ENCODE measurements at regions not wholly inside any gene's neighbourhood (a gene's known extent, or its start where the extent isn't known, plus 50 kb on each side); places are given as distances from the start of the nearest gene placed in this dataset.
A peak's percentile ranks its signal among the peaks of the same experiment; 100 is the strongest.

GRCh38 chr6:15001326-15001910 is 244.5 kb upstream of the JARID2 start:
- H2BK15ac ChIP-seq (ENCODE audit: low read depth, poor library complexity, severe bottlenecking), result no peak overlapping the region
- no peak overlapping the region for H2BK12ac ChIP-seq (ENCODE audit: low read length in 2 of 2)
- no peak overlapping the region for H3K18ac ChIP-seq (ENCODE audit: low read depth in 1 of 2, low read length in 2 of 2)
- H4K8ac ChIP-seq (ENCODE audit: low read length), result no peak overlapping the region
- H3K27ac ChIP-seq (ENCODE audit: low read length, poor library complexity, severe bottlenecking), result no peak overlapping the region
- H3K23ac ChIP-seq (ENCODE audit: low read length in 2 of 2), result no peak overlapping the region
- H3K14ac ChIP-seq (ENCODE audit: low read length in 2 of 2), result no peak overlapping the region
- no peak overlapping the region for H3K4me2 ChIP-seq (ENCODE audit: low read length, poor library complexity, severe bottlenecking)
- H2AFZ ChIP-seq (ENCODE audit: low read depth, low read length), result no peak overlapping the region
- 90% methylated on average over 3 of the region's 5 CpGs for WGBS
- H3K4me1 ChIP-seq (ENCODE audit: control insufficient read depth, insufficient read depth, low read depth, low read length), result no peaks in the 10 kb centered on the region
- no peak overlapping the region for H4K91ac ChIP-seq (ENCODE audit: low read length)
- H3K36me3 ChIP-seq (ENCODE audit: control insufficient read depth in 1 of 2, insufficient read depth in 2 of 2, low read depth in 1 of 2, low read length in 2 of 2), result no peaks in the 10 kb centered on the region
- H3K79me1 ChIP-seq (replicated peaks; ENCODE audit: low read length, poor library complexity, severe bottlenecking), result no peaks in the 10 kb centered on the region
- no peak overlapping the region for H3K4me3 ChIP-seq (ENCODE audit: insufficient read depth in 1 of 2, low read depth in 1 of 2, low read length in 2 of 2)
- H3K27me3 ChIP-seq (ENCODE audit: control insufficient read depth in 1 of 2, insufficient read depth in 1 of 2, low read length in 2 of 2), result no peaks in the 10 kb centered on the region
- no peak overlapping the region for H2AK5ac ChIP-seq (ENCODE audit: low read length, severe bottlenecking)
- DNase-seq, result no peak
- H3K9me3 ChIP-seq (ENCODE audit: control insufficient read depth, low read length), result no peaks in the 10 kb centered on the region
- H3K4ac ChIP-seq (ENCODE audit: low read depth in 1 of 2, low read length in 2 of 2), result no peak overlapping the region
- no peak overlapping the region for H2BK5ac ChIP-seq (ENCODE audit: low read depth, low read length, poor library complexity, severe bottlenecking)
- no peak overlapping the region for H3K9ac ChIP-seq (ENCODE audit: low read length)
- no peak overlapping the region for H2BK120ac ChIP-seq (ENCODE audit: low read depth, low read length)

GRCh38 chr6:15008269-15008668 is 237.6 kb upstream of the JARID2 start:
- H4K91ac ChIP-seq (ENCODE audit: low read length), result no peak overlapping the region
- no peak overlapping the region for H3K9ac ChIP-seq (ENCODE audit: low read length)
- no peak for DNase-seq
- no peak overlapping the region for H3K4ac ChIP-seq (ENCODE audit: low read depth in 1 of 2, low read length in 2 of 2)
- no peak overlapping the region for H2BK15ac ChIP-seq (ENCODE audit: low read depth, poor library complexity, severe bottlenecking)
- H2AK5ac ChIP-seq (ENCODE audit: low read length, severe bottlenecking), result no peak overlapping the region
- H3K4me3 ChIP-seq (ENCODE audit: insufficient read depth in 1 of 2, low read depth in 1 of 2, low read length in 2 of 2), result no peak overlapping the region
- no peaks in the 10 kb centered on the region for H3K9me3 ChIP-seq (ENCODE audit: control insufficient read depth, low read length)
- no peak overlapping the region for H2AFZ ChIP-seq (ENCODE audit: low read depth, low read length)
- H3K4me2 ChIP-seq (ENCODE audit: low read length, poor library complexity, severe bottlenecking), result no peak overlapping the region
- H3K4me1 ChIP-seq (ENCODE audit: control insufficient read depth, insufficient read depth, low read depth, low read length), result no peaks in the 10 kb centered on the region
- no peak overlapping the region for H3K18ac ChIP-seq (ENCODE audit: low read depth in 1 of 2, low read length in 2 of 2)
- no peaks in the 10 kb centered on the region for H3K27me3 ChIP-seq (ENCODE audit: control insufficient read depth in 1 of 2, insufficient read depth in 1 of 2, low read length in 2 of 2)
- H3K36me3 ChIP-seq (ENCODE audit: control insufficient read depth in 1 of 2, insufficient read depth in 2 of 2, low read depth in 1 of 2, low read length in 2 of 2), result no peaks in the 10 kb centered on the region
- H3K79me1 ChIP-seq (replicated peaks; ENCODE audit: low read length, poor library complexity, severe bottlenecking), result no peaks in the 10 kb centered on the region
- H3K27ac ChIP-seq (ENCODE audit: low read length, poor library complexity, severe bottlenecking), result no peak overlapping the region
- H2BK120ac ChIP-seq (ENCODE audit: low read depth, low read length), result no peak overlapping the region
- no peak overlapping the region for H2BK5ac ChIP-seq (ENCODE audit: low read depth, low read length, poor library complexity, severe bottlenecking)
- no peak overlapping the region for H3K14ac ChIP-seq (ENCODE audit: low read length in 2 of 2)
- no peak overlapping the region for H3K23ac ChIP-seq (ENCODE audit: low read length in 2 of 2)
- no peak overlapping the region for H4K8ac ChIP-seq (ENCODE audit: low read length)
- peak overlapping the region in 1 of 2 experiments; percentile 73 for H2BK12ac ChIP-seq (ENCODE audit: low read length in 2 of 2)

- WGBS, result 100% methylated on average over 1 of the region's 1 CpG
- no peak overlapping the region for H3K27ac ChIP-seq (ENCODE audit: low read length, poor library complexity, severe bottlenecking)
Observed at GRCh38 chr6:15014958-15015357, 230.9 kb upstream of the JARID2 start.

DNA sequence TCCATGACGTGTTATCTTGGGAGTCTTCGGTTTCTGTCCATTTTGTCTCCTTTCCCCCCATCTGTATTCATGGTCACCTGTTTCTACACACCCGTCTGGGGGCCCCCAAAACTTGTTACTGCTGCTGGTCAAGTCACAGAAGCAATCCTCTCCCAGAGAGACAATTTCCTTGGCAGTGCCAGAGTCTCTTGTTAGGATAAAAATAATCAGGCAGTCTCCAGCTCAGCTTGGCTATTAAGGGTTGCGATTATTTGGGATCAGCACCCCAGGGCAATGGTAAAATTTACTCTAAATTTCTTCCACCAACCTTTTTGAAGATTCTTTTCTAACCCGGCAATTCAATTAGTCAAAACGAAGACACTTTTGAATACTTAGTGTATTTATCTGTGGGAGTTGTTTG is 229.1 kb upstream of the JARID2 start:
- H3K79me1 ChIP-seq (replicated peaks; ENCODE audit: low read length, poor library complexity, severe bottlenecking), result no peaks in the 10 kb centered on the region
- no peak overlapping the region for H3K23ac ChIP-seq (ENCODE audit: low read length in 2 of 2)
- DNase-seq, result no peak
- no peak overlapping the region for H4K8ac ChIP-seq (ENCODE audit: low read length)
- H3K27ac ChIP-seq (ENCODE audit: low read length, poor library complexity, severe bottlenecking), result no peak overlapping the region
- no peak overlapping the region for H2AFZ ChIP-seq (ENCODE audit: low read depth, low read length)
- no peaks in the 10 kb centered on the region for H3K36me3 ChIP-seq (ENCODE audit: control insufficient read depth in 1 of 2, insufficient read depth in 2 of 2, low read depth in 1 of 2, low read length in 2 of 2)
- no peak overlapping the region for H3K18ac ChIP-seq (ENCODE audit: low read depth in 1 of 2, low read length in 2 of 2)
- H2BK15ac ChIP-seq (ENCODE audit: low read depth, poor library complexity, severe bottlenecking), result no peak overlapping the region
- no peaks in the 10 kb centered on the region for H3K9me3 ChIP-seq (ENCODE audit: control insufficient read depth, low read length)
- no peak overlapping the region for H3K4ac ChIP-seq (ENCODE audit: low read depth in 1 of 2, low read length in 2 of 2)
- no peak overlapping the region for H3K4me3 ChIP-seq (ENCODE audit: insufficient read depth in 1 of 2, low read depth in 1 of 2, low read length in 2 of 2)
- no peak overlapping the region for H3K9ac ChIP-seq (ENCODE audit: low read length)
- H2BK12ac ChIP-seq (ENCODE audit: low read length in 2 of 2), result no peak overlapping the region
- H2BK120ac ChIP-seq (ENCODE audit: low read depth, low read length), result no peak overlapping the region
- no peaks in the 10 kb centered on the region for H3K4me1 ChIP-seq (ENCODE audit: control insufficient read depth, insufficient read depth, low read depth, low read length)
- 91% methylated on average over 4 of the region's 6 CpGs for WGBS
- H3K27me3 ChIP-seq (ENCODE audit: control insufficient read depth in 1 of 2, insufficient read depth in 1 of 2, low read length in 2 of 2), result no peaks in the 10 kb centered on the region
- H3K14ac ChIP-seq (ENCODE audit: low read length in 2 of 2), result no peak overlapping the region
- H2BK5ac ChIP-seq (ENCODE audit: low read depth, low read length, poor library complexity, severe bottlenecking), result no peak overlapping the region
- H3K4me2 ChIP-seq (ENCODE audit: low read length, poor library complexity, severe bottlenecking), result no peak overlapping the region
- no peak overlapping the region for H4K91ac ChIP-seq (ENCODE audit: low read length)
- H2AK5ac ChIP-seq (ENCODE audit: low read length, severe bottlenecking), result no peak overlapping the region

More at GRCh38 chr6:15014958-15015357, 230.9 kb upstream of the JARID2 start:
- H3K79me1 ChIP-seq (replicated peaks; ENCODE audit: low read length, poor library complexity, severe bottlenecking), result no peaks in the 10 kb centered on the region
- H3K4ac ChIP-seq (ENCODE audit: low read depth in 1 of 2, low read length in 2 of 2), result no peak overlapping the region
- no peaks in the 10 kb centered on the region for H3K9me3 ChIP-seq (ENCODE audit: control insufficient read depth, low read length)
- no peak overlapping the region for H3K4me3 ChIP-seq (ENCODE audit: insufficient read depth in 1 of 2, low read depth in 1 of 2, low read length in 2 of 2)
- no peak overlapping the region for H2BK15ac ChIP-seq (ENCODE audit: low read depth, poor library complexity, severe bottlenecking)
- no peak overlapping the region for H2AFZ ChIP-seq (ENCODE audit: low read depth, low read length)
- no peak overlapping the region for H3K18ac ChIP-seq (ENCODE audit: low read depth in 1 of 2, low read length in 2 of 2)
- H4K91ac ChIP-seq (ENCODE audit: low read length), result no peak overlapping the region
- no peak overlapping the region for H2BK120ac ChIP-seq (ENCODE audit: low read depth, low read length)
- no peak overlapping the region for H3K4me2 ChIP-seq (ENCODE audit: low read length, poor library complexity, severe bottlenecking)
- H2BK12ac ChIP-seq (ENCODE audit: low read length in 2 of 2), result no peak overlapping the region
- DNase-seq, result no peak
- H3K27me3 ChIP-seq (ENCODE audit: control insufficient read depth in 1 of 2, insufficient read depth in 1 of 2, low read length in 2 of 2), result no peaks in the 10 kb centered on the region
- no peaks in the 10 kb centered on the region for H3K36me3 ChIP-seq (ENCODE audit: control insufficient read depth in 1 of 2, insufficient read depth in 2 of 2, low read depth in 1 of 2, low read length in 2 of 2)
- H3K23ac ChIP-seq (ENCODE audit: low read length in 2 of 2), result no peak overlapping the region
- H3K14ac ChIP-seq (ENCODE audit: low read length in 2 of 2), result no peak overlapping the region
- no peak overlapping the region for H4K8ac ChIP-seq (ENCODE audit: low read length)
- H2BK5ac ChIP-seq (ENCODE audit: low read depth, low read length, poor library complexity, severe bottlenecking), result no peak overlapping the region
- H3K4me1 ChIP-seq (ENCODE audit: control insufficient read depth, insufficient read depth, low read depth, low read length), result no peaks in the 10 kb centered on the region
- H2AK5ac ChIP-seq (ENCODE audit: low read length, severe bottlenecking), result no peak overlapping the region
- no peak overlapping the region for H3K9ac ChIP-seq (ENCODE audit: low read length)

Measured in mesenchymal stem cell (in vitro differentiated cells and primary cell).